IMR-90 (cell line): ENCODE measurements at regions not wholly inside any gene's neighbourhood (a gene's known extent, or its start where the extent isn't known, plus 50 kb on each side); places are given as distances from the start of the nearest gene placed in this dataset.
A peak's percentile ranks its signal among the peaks of the same experiment; 100 is the strongest.

Experiments
- ATAC-seq: fragments of 200-7000 bp; cut with Tn5 transposase; 2 replicates; pipeline ENCODE4 v1.9.1; 2020; ENCODE audit warnings: low read depth, mild to moderate bottlenecking, moderate library complexity
- BruUV-seq: library from RNA; stranded (reverse); fragments of 400-500 nt; replicated peaks from 2 replicates; lab custom pipeline; 2021; lab: Mats Ljungman, UMichigan
- CTCF ChIA-PET: fragments of 300-600 bp; formaldehyde crosslinking; extraction: SDS; loops from one replicate; lab custom pipeline; 2021; ENCODE audit warnings: antibody characterized with exemption; lab: Yijun Ruan, JAX
- POLR2A ChIA-PET: fragments of 300-600 bp; sonication (Branson Sonifier 250); formaldehyde crosslinking; loops from one replicate; lab custom pipeline; 2022; ENCODE audit warnings: antibody characterized with exemption; ENCODE audit not compliant: unreplicated experiment; lab: Charles Lee
- DNase-seq: peaks from one replicate; pipeline ENCODE4 v3.0.0; 2013
- H2AFZ ChIP-seq: replicated peaks from 2 replicates; pipeline ENCODE3; 2013; ENCODE audit warnings: low read length, mild to moderate bottlenecking; ENCODE audit not compliant: poor library complexity
- H2AK5ac ChIP-seq: 2 replicates; pipeline ENCODE4 v1.6.1; 2013; ENCODE audit warnings: low read depth, low read length, inconsistent platforms
- H2AK9ac ChIP-seq: replicated peaks from 2 replicates; pipeline ENCODE3; 2013; ENCODE audit warnings: mild to moderate bottlenecking, low read depth, low read length, moderate library complexity; ENCODE audit not compliant: poor library complexity
- H2BK120ac ChIP-seq: 2 replicates; pipeline ENCODE4 v1.6.1; 2013; ENCODE audit warnings: low read depth, low read length, inconsistent platforms
- H2BK15ac ChIP-seq: 3 replicates; pipeline ENCODE4 v1.6.1; 2013; ENCODE audit warnings: low read depth, low read length, inconsistent platforms
- H2BK20ac ChIP-seq: 2 replicates; pipeline ENCODE4 v1.6.1; 2013; ENCODE audit warnings: low read depth, mild to moderate bottlenecking, inconsistent platforms, low read length, moderate library complexity
- H2BK5ac ChIP-seq: 2 replicates; pipeline ENCODE4 v1.6.1; 2013; ENCODE audit warnings: mild to moderate bottlenecking, low read depth, low read length, inconsistent platforms; ENCODE audit not compliant: poor library complexity, severe bottlenecking
- H3K14ac ChIP-seq: replicated peaks from 2 replicates; pipeline ENCODE4 v1.6.1; 2013; ENCODE audit warnings: low read depth, low read length, inconsistent platforms
- H3K18ac ChIP-seq: 2 replicates; pipeline ENCODE4 v1.6.1; 2013; ENCODE audit warnings: low read depth, low read length, control low read depth
- H3K23ac ChIP-seq: 2 replicates; pipeline ENCODE4 v1.6.1; 2013; ENCODE audit warnings: low read depth, low read length, inconsistent platforms
- H3K27ac ChIP-seq: 2 replicates; pipeline ENCODE4 v1.5.1; 2013; ENCODE audit warnings: mild to moderate bottlenecking, control low read depth, low read length; ENCODE audit not compliant: insufficient read depth
- H3K27me3 ChIP-seq: 2 replicates; pipeline ENCODE4 v1.6.1; 2013; ENCODE audit warnings: low read length; ENCODE audit not compliant: control insufficient read depth, insufficient read depth
- H3K36me3 ChIP-seq: 2 replicates; pipeline ENCODE4 v1.6.1; 2013; ENCODE audit warnings: low read length, mixed read lengths; ENCODE audit not compliant: control insufficient read depth, insufficient read depth
- H3K4ac ChIP-seq: 2 replicates; pipeline ENCODE4 v1.6.1; 2013; ENCODE audit warnings: low read depth, low read length, inconsistent platforms
- H3K4me1 ChIP-seq: 2 replicates; pipeline ENCODE4 v1.6.1; 2013; ENCODE audit warnings: low read length, mixed read lengths; ENCODE audit not compliant: control insufficient read depth, insufficient read depth
- H3K4me2 ChIP-seq: 2 replicates; pipeline ENCODE4 v1.6.1; 2013; ENCODE audit warnings: low read depth, mild to moderate bottlenecking, control low read depth, low read length, moderate library complexity
- H3K4me3 ChIP-seq: 2 replicates; pipeline ENCODE4 v1.5.1; 2013; ENCODE audit warnings: low read depth, mild to moderate bottlenecking, control low read depth, low read length, moderate library complexity; ENCODE audit not compliant: insufficient read depth
- H3K56ac ChIP-seq: 2 replicates; pipeline ENCODE4 v1.6.1; 2013; ENCODE audit warnings: low read length, inconsistent platforms; ENCODE audit not compliant: insufficient read depth; ENCODE audit errors: extremely low read depth
- H3K79me1 ChIP-seq, 2 experiments: 2 replicates each; pipeline ENCODE4 v1.6.1; 2013; ENCODE audit warnings: low read length in 2 of 2, inconsistent platforms in 1 of 2, low read depth in 1 of 2
- H3K9ac ChIP-seq: 2 replicates; pipeline ENCODE4 v1.6.1; 2013; ENCODE audit warnings: low read depth, low read length, control low read depth
- H3K9me1 ChIP-seq: 2 replicates; pipeline ENCODE4 v1.6.1; 2013; ENCODE audit warnings: low read length, inconsistent platforms; ENCODE audit not compliant: insufficient read depth
- H3K9me3 ChIP-seq: 2 replicates; pipeline ENCODE4 v1.6.1; 2013; ENCODE audit warnings: low read length; ENCODE audit not compliant: control insufficient read depth, insufficient read depth
- H4K20me1 ChIP-seq: 2 replicates; pipeline ENCODE4 v1.6.1; 2013; ENCODE audit warnings: low read length, inconsistent platforms; ENCODE audit not compliant: insufficient read depth
- H4K5ac ChIP-seq: 2 replicates; pipeline ENCODE4 v1.6.1; 2013; ENCODE audit warnings: mild to moderate bottlenecking, low read depth, low read length, control low read depth
- H4K8ac ChIP-seq, 2 experiments: 2 replicates each; pipeline ENCODE4 v1.6.1; 2013; ENCODE audit warnings: low read depth in 2 of 2, low read length in 2 of 2, control low read depth in 1 of 2, inconsistent platforms in 1 of 2
- H4K91ac ChIP-seq: 2 replicates; pipeline ENCODE4 v1.6.1; 2013; ENCODE audit warnings: low read depth, low read length, inconsistent platforms; ENCODE audit not compliant: insufficient read depth
- CEBPB ChIP-seq: IDR thresholded peaks from 2 replicates; pipeline ENCODE4 v1.6.1; 2012; ENCODE audit warnings: low read depth, low read length, improper control_type of control experiment
- MAFK ChIP-seq: IDR thresholded peaks from 2 replicates; pipeline ENCODE4 v1.6.1; 2012; ENCODE audit warnings: low read depth, low read length, improper control_type of control experiment
- MAZ ChIP-seq: IDR thresholded peaks from 2 replicates; pipeline ENCODE4 v1.6.1; 2012; ENCODE audit warnings: low read depth, mild to moderate bottlenecking, low read length, improper control_type of control experiment, moderate library complexity, borderline replicate concordance
- NFE2L2 ChIP-seq: fragments of 150-350 bp; IDR thresholded peaks from 2 replicates; pipeline ENCODE4 v1.6.1; 2016; ENCODE audit warnings: low read depth, mild to moderate bottlenecking, low read length
- RAD21 ChIP-seq: IDR thresholded peaks from 2 replicates; pipeline ENCODE4 v1.6.1; 2012; ENCODE audit warnings: low read length, improper control_type of control experiment
- WGBS, 2 experiments: methylation state at CpG; one replicate each; pipeline versions ENCODE4 v1.1.5 to v1.1.7; 2013; ENCODE audit warnings: missing lambda C conversion rate in 2 of 2; ENCODE audit not compliant: insufficient read length in 1 of 2; ENCODE audit errors: extremely low coverage in 2 of 2; 5-methylcytosine and 5-hydroxymethylcytosine counted together
- dilution Hi-C: fragments of 300-500 bp; cut with HindIII; formaldehyde crosslinking; loops from one replicate; pipeline ENCODE4 v1.14.3; 2018; ENCODE audit warnings: low sequenced_read_pairs; ENCODE audit not compliant: unreplicated experiment
- in situ Hi-C: fragments of 300-500 bp; cut with MboI; formaldehyde crosslinking; loops from 3 replicates; pipeline ENCODE4 v1.14.3; 2019; ENCODE audit warnings: low sequenced_read_pairs, inconsistent platforms, mixed read lengths
- intact Hi-C: fragments of 100-400 bp; cut with micrococcal nuclease; formaldehyde crosslinking; loops from 2 replicates; pipeline ENCODE4 v1.10.0; 2022

- no CpG with 5 or more reads among the region's 6 CpGs for WGBS, 2 experiments
- Histone ChIP-seq H2BK120ac (peak overlapping the region; percentile 92), H3K9ac (peak overlapping the region; percentile 81), H4K20me1 (no peaks in the 10 kb centered on the region), H2AK9ac (no peak overlapping the region), H3K4ac (peak overlapping the region; percentile 80), H2AK5ac (no peak overlapping the region; the same call in 1 of the 2 replicates), H3K27ac (peak overlapping the region; percentile 99), H3K18ac (peak overlapping the region; percentile 98), H3K36me3 (no peaks in the 10 kb centered on the region), H4K8ac (peak overlapping the region; percentile 75 to 89), H3K27me3 (no peaks in the 10 kb centered on the region), H3K23ac (0 out of 2 replicates have a peak overlapping the region, but pooled peaks have one; percentile 28), H3K9me3 (no peaks in the 10 kb centered on the region), H3K9me1 (no peaks in the 10 kb centered on the region; the same call in 1 of the 2 replicates), H3K4me1 (peaks cover 3% of the 10 kb centered on the region), H3K56ac (no peak overlapping the region), H4K5ac (peak overlapping the region; percentile 91), H3K4me3 (peak overlapping the region; percentile 15; the same call in 1 of the 2 replicates), H2BK5ac (peak overlapping the region; percentile 94), H2BK15ac (0 out of 3 replicates have a peak overlapping the region, but pooled peaks have one; percentile 38), H2BK20ac (peak overlapping the region; percentile 82), H3K4me2 (peak overlapping the region; percentile 93), H4K91ac (peak overlapping the region; percentile 78), H3K14ac (peak overlapping the region; percentile 72), H3K79me1 (no peaks in the 10 kb centered on the region), H2AFZ (peak overlapping the region; percentile 67)
- ChIA-PET POLR2A (interaction anchor here (0.5 to 1.0 kb wide), 2 partner anchors 46 to 229 kb away, joined by 3 to 4 read pairs; no protein-coding TSS in a partner anchor), CTCF (interaction anchor here (1.0 to 1.1 kb wide), 3 partner anchors 16 to 31 kb away, joined by 3 read pairs; no protein-coding TSS in a partner anchor)
- intact Hi-C loops, result loop anchor here (1.0 kb wide), 2 partner anchors 23 to 52 kb away; no protein-coding TSS in a partner anchor
- in situ Hi-C loops, result loop anchor here (10.0 kb wide), 3 partner anchors 69 to 169 kb away; no protein-coding TSS in a partner anchor
- peak; percentile 98 for ATAC-seq
- BruUV-seq, result no TSS peak
- no peak for TF ChIP-seq MAZ
- TF ChIP-seq CEBPB, result peak; percentile 84
- TF ChIP-seq NFE2L2, result peak; percentile 41; the same call in 1 of the 2 replicates
- TF ChIP-seq RAD21, result no peak
- peak; percentile 51; the same call in 1 of the 2 replicates for TF ChIP-seq MAFK
- peak; percentile 93 for DNase-seq
- dilution Hi-C loops, result no loop called here
These were observed 52.3 kb upstream of the ROCK1 start for GRCh38 chr18:21163647-21164547.
